HFFc6 (cell line): ENCODE measurements at regions not wholly inside any gene's neighbourhood (a gene's known extent, or its start where the extent isn't known, plus 50 kb on each side); places are given as distances from the start of the nearest gene placed in this dataset.

Experiments
- DNase-seq: peaks from one replicate; pipeline ENCODE4 v3.0.0-alpha.2; 2018
- H3K27ac Mint-ChIP-seq: 2 replicates; pipeline ENCODE4 v1.8.0; 2020; ENCODE audit warnings: mild to moderate bottlenecking, mixed read lengths
- H3K27me3 Mint-ChIP-seq: 2 replicates; pipeline ENCODE4 v1.8.0; 2021; ENCODE audit warnings: mild to moderate bottlenecking, moderate library complexity, mixed read lengths; ENCODE audit not compliant: insufficient read depth
- H3K36me3 Mint-ChIP-seq: 2 replicates; pipeline ENCODE4 v1.8.0; 2021; ENCODE audit warnings: low read depth, mixed read lengths
- H3K4me1 Mint-ChIP-seq: 2 replicates; pipeline ENCODE4 v1.8.0; 2020; ENCODE audit warnings: low read depth, mixed read lengths
- H3K4me3 Mint-ChIP-seq: 2 replicates; pipeline ENCODE4 v1.8.0; 2020; ENCODE audit warnings: mild to moderate bottlenecking, moderate library complexity, mixed read lengths
- H3K9me3 Mint-ChIP-seq: 2 replicates; pipeline ENCODE4 v1.8.0; 2020; ENCODE audit warnings: mild to moderate bottlenecking, mixed read lengths
- TF ChIP-seq, protein P1 (sequence below): fragments of 200-600 bp; sonication (generic); IDR thresholded peaks from 2 replicates; pipeline ENCODE4 v1.5.0; 2021; ENCODE audit warnings: antibody characterized with exemption, mild to moderate bottlenecking

DNA sequence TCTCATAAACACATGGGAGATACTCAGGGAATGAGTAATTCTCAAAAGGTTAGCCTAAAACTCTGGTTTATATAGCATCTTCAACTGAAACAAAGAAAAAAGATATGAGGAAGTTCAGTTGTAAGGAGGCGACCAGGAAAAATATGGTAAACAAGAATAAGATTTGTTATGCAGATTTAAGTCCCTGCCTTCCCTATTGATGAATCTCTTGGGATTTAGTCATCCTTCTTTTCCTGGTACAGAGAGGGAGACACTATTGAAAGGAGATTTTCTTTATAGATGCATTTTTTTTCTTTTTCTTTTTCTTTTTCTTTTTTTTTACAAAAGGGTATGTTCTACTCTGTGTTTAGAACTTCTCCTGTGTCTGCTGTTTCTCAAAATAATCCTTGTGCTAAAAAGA, 557.5 kb downstream of the DNAJB9 start:
- DNase-seq: no peak
- H3K9me3 Mint-ChIP-seq: peaks cover 50% of the 10 kb centered on the region
- H3K27ac Mint-ChIP-seq: no peak overlapping the region
- no peaks in the 10 kb centered on the region for H3K36me3 Mint-ChIP-seq
- H3K4me1 Mint-ChIP-seq: no peaks in the 10 kb centered on the region
- H3K27me3 Mint-ChIP-seq: no peaks in the 10 kb centered on the region
- no peak overlapping the region for H3K4me3 Mint-ChIP-seq
- TF ChIP-seq, protein P1, sequence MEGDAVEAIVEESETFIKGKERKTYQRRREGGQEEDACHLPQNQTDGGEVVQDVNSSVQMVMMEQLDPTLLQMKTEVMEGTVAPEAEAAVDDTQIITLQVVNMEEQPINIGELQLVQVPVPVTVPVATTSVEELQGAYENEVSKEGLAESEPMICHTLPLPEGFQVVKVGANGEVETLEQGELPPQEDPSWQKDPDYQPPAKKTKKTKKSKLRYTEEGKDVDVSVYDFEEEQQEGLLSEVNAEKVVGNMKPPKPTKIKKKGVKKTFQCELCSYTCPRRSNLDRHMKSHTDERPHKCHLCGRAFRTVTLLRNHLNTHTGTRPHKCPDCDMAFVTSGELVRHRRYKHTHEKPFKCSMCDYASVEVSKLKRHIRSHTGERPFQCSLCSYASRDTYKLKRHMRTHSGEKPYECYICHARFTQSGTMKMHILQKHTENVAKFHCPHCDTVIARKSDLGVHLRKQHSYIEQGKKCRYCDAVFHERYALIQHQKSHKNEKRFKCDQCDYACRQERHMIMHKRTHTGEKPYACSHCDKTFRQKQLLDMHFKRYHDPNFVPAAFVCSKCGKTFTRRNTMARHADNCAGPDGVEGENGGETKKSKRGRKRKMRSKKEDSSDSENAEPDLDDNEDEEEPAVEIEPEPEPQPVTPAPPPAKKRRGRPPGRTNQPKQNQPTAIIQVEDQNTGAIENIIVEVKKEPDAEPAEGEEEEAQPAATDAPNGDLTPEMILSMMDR: no peak

- Mint-ChIP-seq H3K9me3 (peaks cover 56% of the 10 kb centered on the region), H3K4me3 (no peak overlapping the region), H3K36me3 (no peaks in the 10 kb centered on the region), H3K27me3 (no peaks in the 10 kb centered on the region), H3K27ac (no peak overlapping the region), H3K4me1 (no peaks in the 10 kb centered on the region)
- TF ChIP-seq, protein P1: no peak
- DNase-seq: no peak
Measured at GRCh38 chr7:109131141-109131540, 561.5 kb downstream of the DNAJB9 start.

GRCh38 chr7:109136893-109137292, 567.2 kb downstream of the DNAJB9 start:
- no peak for DNase-seq
- H3K4me1 Mint-ChIP-seq: no peaks in the 10 kb centered on the region
- H3K36me3 Mint-ChIP-seq: peaks cover 5% of the 10 kb centered on the region; the same call in 1 of the 2 replicates
- no peaks in the 10 kb centered on the region for H3K27me3 Mint-ChIP-seq
- TF ChIP-seq, protein P1: no peak
- no peak overlapping the region for H3K27ac Mint-ChIP-seq
- H3K4me3 Mint-ChIP-seq: no peak overlapping the region
- H3K9me3 Mint-ChIP-seq: peaks cover 63% of the 10 kb centered on the region

DNA sequence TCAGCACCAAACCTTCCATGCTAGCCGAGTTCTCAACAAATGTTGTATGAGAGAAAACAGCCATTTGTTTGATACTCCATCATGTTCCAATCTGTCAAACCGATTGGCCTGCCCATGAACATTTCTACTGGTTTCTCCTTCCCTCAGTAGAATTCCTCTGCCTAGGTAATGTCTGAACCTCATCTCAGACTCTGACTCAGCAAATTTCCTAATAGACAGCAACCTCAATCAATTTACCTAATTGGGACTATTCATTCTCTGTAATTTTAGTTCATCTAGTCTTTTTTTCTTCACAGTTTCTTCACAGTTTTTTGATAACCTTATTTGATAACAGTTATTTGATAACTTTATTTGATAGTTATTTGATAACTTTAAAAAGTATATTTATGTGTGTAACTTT, 585.1 kb downstream of the DNAJB9 start:
- no peak for DNase-seq
- TF ChIP-seq, protein P1: no peak
- Mint-ChIP-seq H3K9me3 (peaks cover 44% of the 10 kb centered on the region), H3K36me3 (no peaks in the 10 kb centered on the region), H3K27me3 (no peaks in the 10 kb centered on the region), H3K4me1 (no peaks in the 10 kb centered on the region), H3K4me3 (no peak overlapping the region), H3K27ac (no peak overlapping the region)

- no peaks in the 10 kb centered on the region for H3K27me3 Mint-ChIP-seq
- no peak overlapping the region for H3K27ac Mint-ChIP-seq
- H3K36me3 Mint-ChIP-seq: no peaks in the 10 kb centered on the region
- peaks cover 35% of the 10 kb centered on the region for H3K9me3 Mint-ChIP-seq
- H3K4me3 Mint-ChIP-seq: no peak overlapping the region
- TF ChIP-seq, protein P1: no peak
- H3K4me1 Mint-ChIP-seq: no peaks in the 10 kb centered on the region
- DNase-seq: no peak
Measured at GRCh38 chr7:109158246-109158645, 588.6 kb downstream of the DNAJB9 start.

DNA sequence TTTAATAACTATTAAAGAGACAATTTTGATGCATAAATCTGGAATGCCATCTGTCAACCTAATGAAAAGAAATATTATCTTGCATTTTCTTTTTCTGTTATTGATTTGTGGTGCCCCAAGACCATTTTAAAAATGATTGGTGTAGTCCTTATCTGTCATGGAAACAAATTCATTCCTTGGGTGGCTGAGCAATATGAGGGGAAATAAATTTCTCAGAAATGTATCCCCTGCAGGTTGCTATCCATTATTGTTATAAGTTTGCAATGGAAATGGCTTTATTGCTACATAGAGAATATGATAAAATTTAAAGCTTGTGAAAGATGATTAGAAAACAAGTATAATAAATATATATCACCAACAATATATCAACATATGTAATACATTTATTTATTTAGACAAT, 607.0 kb downstream of the DNAJB9 start:
- TF ChIP-seq, protein P1: no peak
- Mint-ChIP-seq H3K4me1 (no peaks in the 10 kb centered on the region), H3K27ac (no peak overlapping the region), H3K4me3 (no peak overlapping the region), H3K36me3 (no peaks in the 10 kb centered on the region), H3K27me3 (no peaks in the 10 kb centered on the region), H3K9me3 (peaks cover 15% of the 10 kb centered on the region)
- DNase-seq: no peak
